Activated CD4-positive, alpha-beta T cell treated with anti-CD3 and anti-CD28 coated beads, Interleukin-2, amount 10 ng/mL, durations not matched to agents 24 days and 14 days (primary cell): ENCODE measurements at regions not wholly inside any gene's neighbourhood (a gene's known extent, or its start where the extent isn't known, plus 50 kb on each side); places are given as distances from the start of the nearest gene placed in this dataset.
"Not testable (repeated sequence)": the region's sequence is repeated elsewhere in the genome, so short reads cannot be mapped to it uniquely, and the experiment has no call there.

Source experiments
- DNase-seq: peaks from one replicate; pipeline ENCODE4 v3.0.0; 2022
- H3K27ac Mint-ChIP-seq: one replicate; pipeline ENCODE4 v1.8.0; 2022; ENCODE audit warnings: mild to moderate bottlenecking, mixed read lengths
- H3K27me3 Mint-ChIP-seq: one replicate; pipeline ENCODE4 v1.8.0; 2022; ENCODE audit warnings: mixed read lengths
- H3K36me3 Mint-ChIP-seq: one replicate; pipeline ENCODE4 v1.8.0; 2022; ENCODE audit warnings: low read depth, mild to moderate bottlenecking, mixed read lengths
- H3K4me1 Mint-ChIP-seq: one replicate; pipeline ENCODE4 v1.8.0; 2021; ENCODE audit warnings: mixed read lengths
- H3K4me3 Mint-ChIP-seq: one replicate; pipeline ENCODE4 v1.8.0; 2022; ENCODE audit warnings: mild to moderate bottlenecking, moderate library complexity, mixed read lengths
- H3K9me3 Mint-ChIP-seq: one replicate; pipeline ENCODE4 v1.8.0; 2021; ENCODE audit warnings: mixed read lengths
- intact Hi-C: fragments of 100-400 bp; cut with micrococcal nuclease; formaldehyde crosslinking; loops from one replicate; pipeline ENCODE4 v1.15.1; 2023

GRCh38 chr4:14358544-14359160, 643.6 kb upstream of the CPEB2 start:
- H3K36me3 Mint-ChIP-seq, H3K27me3 Mint-ChIP-seq, H3K4me1 Mint-ChIP-seq, DNase-seq, H3K27ac Mint-ChIP-seq, intact Hi-C loops, H3K9me3 Mint-ChIP-seq, H3K4me3 Mint-ChIP-seq: not testable (repeated sequence)

GRCh38 chr4:14359991-14360390, 642.3 kb upstream of the CPEB2 start:
- no peaks in the 10 kb centered on the region for H3K27me3 Mint-ChIP-seq
- no peaks in the 10 kb centered on the region for H3K4me1 Mint-ChIP-seq
- H3K36me3 Mint-ChIP-seq, result no peaks in the 10 kb centered on the region
- intact Hi-C loops, result no loop called here
- H3K4me3 Mint-ChIP-seq, result no peak overlapping the region
- DNase-seq, result no peak
- H3K9me3 Mint-ChIP-seq, result no peaks in the 10 kb centered on the region
- H3K27ac Mint-ChIP-seq, result no peak overlapping the region

- H3K27me3 Mint-ChIP-seq, result no peaks in the 10 kb centered on the region
- no peaks in the 10 kb centered on the region for H3K36me3 Mint-ChIP-seq
- H3K4me1 Mint-ChIP-seq, result no peaks in the 10 kb centered on the region
- H3K9me3 Mint-ChIP-seq, result no peaks in the 10 kb centered on the region
- H3K4me3 Mint-ChIP-seq, result no peak overlapping the region
- DNase-seq, result no peak
- intact Hi-C loops, result no loop called here
- no peak overlapping the region for H3K27ac Mint-ChIP-seq
Observed at GRCh38 chr4:14361084-14361483, 641.2 kb upstream of the CPEB2 start.

- Mint-ChIP-seq H3K27me3 (no peaks in the 10 kb centered on the region), H3K4me1 (no peaks in the 10 kb centered on the region), H3K9me3 (no peaks in the 10 kb centered on the region), H3K4me3 (no peak overlapping the region), H3K27ac (no peak overlapping the region), H3K36me3 (no peaks in the 10 kb centered on the region)
- DNase-seq, result no peak
- intact Hi-C loops, result no loop called here
Observed at GRCh38 chr4:14362385-14362784, 639.9 kb upstream of the CPEB2 start.

- Mint-ChIP-seq H3K9me3 (no peaks in the 10 kb centered on the region), H3K4me1 (no peaks in the 10 kb centered on the region), H3K36me3 (no peaks in the 10 kb centered on the region), H3K4me3 (no peak overlapping the region), H3K27ac (no peak overlapping the region), H3K27me3 (no peaks in the 10 kb centered on the region)
- intact Hi-C loops, result no loop called here
- DNase-seq, result no peak
Observed at GRCh38 chr4:14364953-14365536, 637.2 kb upstream of the CPEB2 start.

- no peaks in the 10 kb centered on the region for H3K36me3 Mint-ChIP-seq
- no peaks in the 10 kb centered on the region for H3K9me3 Mint-ChIP-seq
- no peaks in the 10 kb centered on the region for H3K27me3 Mint-ChIP-seq
- no peak overlapping the region for H3K27ac Mint-ChIP-seq
- no peak overlapping the region for H3K4me3 Mint-ChIP-seq
- no peaks in the 10 kb centered on the region for H3K4me1 Mint-ChIP-seq
- intact Hi-C loops, result no loop called here
- no peak for DNase-seq
Observed at GRCh38 chr4:14368391-14368790, 633.9 kb upstream of the CPEB2 start.

GRCh38 chr4:14371131-14371530, 631.1 kb upstream of the CPEB2 start:
- DNase-seq, result no peak
- H3K4me3 Mint-ChIP-seq, result no peak overlapping the region
- H3K9me3 Mint-ChIP-seq, result no peaks in the 10 kb centered on the region
- intact Hi-C loops, result no loop called here
- no peaks in the 10 kb centered on the region for H3K4me1 Mint-ChIP-seq
- H3K27me3 Mint-ChIP-seq, result no peaks in the 10 kb centered on the region
- H3K27ac Mint-ChIP-seq, result no peak overlapping the region
- no peaks in the 10 kb centered on the region for H3K36me3 Mint-ChIP-seq

- intact Hi-C loops, result no loop called here
- Mint-ChIP-seq H3K36me3 (no peaks in the 10 kb centered on the region), H3K9me3 (no peaks in the 10 kb centered on the region), H3K27ac (no peak overlapping the region), H3K4me1 (no peaks in the 10 kb centered on the region), H3K4me3 (no peak overlapping the region), H3K27me3 (no peaks in the 10 kb centered on the region)
- no peak for DNase-seq
Observed at GRCh38 chr4:14375816-14376215, 626.5 kb upstream of the CPEB2 start.

- no peaks in the 10 kb centered on the region for H3K27me3 Mint-ChIP-seq
Observed at GRCh38 chr4:14379183-14379582, 623.1 kb upstream of the CPEB2 start.

GRCh38 chr4:14383652-14384051, 618.6 kb upstream of the CPEB2 start:
- no peak for DNase-seq
- intact Hi-C loops, result no loop called here
- no peaks in the 10 kb centered on the region for H3K4me1 Mint-ChIP-seq
- no peaks in the 10 kb centered on the region for H3K27me3 Mint-ChIP-seq
- no peak overlapping the region for H3K27ac Mint-ChIP-seq
- no peaks in the 10 kb centered on the region for H3K36me3 Mint-ChIP-seq
- no peak overlapping the region for H3K4me3 Mint-ChIP-seq
- H3K9me3 Mint-ChIP-seq, result no peaks in the 10 kb centered on the region

More at GRCh38 chr4:14379183-14379582, 623.1 kb upstream of the CPEB2 start:
- H3K4me3 Mint-ChIP-seq, result no peak overlapping the region
- intact Hi-C loops, result no loop called here
- H3K4me1 Mint-ChIP-seq, result no peaks in the 10 kb centered on the region
- no peak overlapping the region for H3K27ac Mint-ChIP-seq
- H3K36me3 Mint-ChIP-seq, result no peaks in the 10 kb centered on the region
- DNase-seq, result no peak
- no peaks in the 10 kb centered on the region for H3K9me3 Mint-ChIP-seq

- Mint-ChIP-seq H3K9me3 (no peaks in the 10 kb centered on the region), H3K4me3 (no peak overlapping the region), H3K27me3 (no peaks in the 10 kb centered on the region), H3K4me1 (no peaks in the 10 kb centered on the region), H3K36me3 (no peaks in the 10 kb centered on the region), H3K27ac (no peak overlapping the region)
- intact Hi-C loops, result no loop called here
- no peak for DNase-seq
Observed at GRCh38 chr4:14384824-14385223, 617.5 kb upstream of the CPEB2 start.

GRCh38 chr4:14386196-14386595, 616.1 kb upstream of the CPEB2 start:
- Mint-ChIP-seq H3K9me3 (no peaks in the 10 kb centered on the region), H3K36me3 (no peaks in the 10 kb centered on the region), H3K4me1 (no peaks in the 10 kb centered on the region), H3K27me3 (no peaks in the 10 kb centered on the region), H3K4me3 (no peak overlapping the region), H3K27ac (no peak overlapping the region)
- no peak for DNase-seq
- intact Hi-C loops, result no loop called here

- Mint-ChIP-seq H3K36me3 (no peaks in the 10 kb centered on the region), H3K27ac (no peak overlapping the region)
Observed at GRCh38 chr4:14387647-14388046, 614.6 kb upstream of the CPEB2 start.

GRCh38 chr4:14392378-14392777, 609.9 kb upstream of the CPEB2 start:
- no peaks in the 10 kb centered on the region for H3K36me3 Mint-ChIP-seq
- no peaks in the 10 kb centered on the region for H3K9me3 Mint-ChIP-seq
- intact Hi-C loops, result no loop called here
- no peaks in the 10 kb centered on the region for H3K4me1 Mint-ChIP-seq
- no peaks in the 10 kb centered on the region for H3K27me3 Mint-ChIP-seq
- H3K4me3 Mint-ChIP-seq, result no peak overlapping the region
- no peak for DNase-seq
- no peak overlapping the region for H3K27ac Mint-ChIP-seq

More at GRCh38 chr4:14387647-14388046, 614.6 kb upstream of the CPEB2 start:
- DNase-seq, result no peak
- Mint-ChIP-seq H3K4me1 (no peaks in the 10 kb centered on the region), H3K4me3 (no peak overlapping the region), H3K9me3 (no peaks in the 10 kb centered on the region), H3K27me3 (no peaks in the 10 kb centered on the region)
- intact Hi-C loops, result no loop called here

GRCh38 chr4:14396183-14396582, 606.1 kb upstream of the CPEB2 start:
- DNase-seq, result no peak
- intact Hi-C loops, result no loop called here
- Mint-ChIP-seq H3K27me3 (no peaks in the 10 kb centered on the region), H3K27ac (no peak overlapping the region), H3K9me3 (peaks cover 4% of the 10 kb centered on the region), H3K4me1 (no peaks in the 10 kb centered on the region), H3K4me3 (no peak overlapping the region), H3K36me3 (no peaks in the 10 kb centered on the region)
